PC-3 (cell line): ENCODE measurements at regions not wholly inside any gene's neighbourhood (a gene's known extent, or its start where the extent isn't known, plus 50 kb on each side); places are given as distances from the start of the nearest gene placed in this dataset.

Experiments
- ATAC-seq: fragments of 200-7000 bp; cut with Tn5 transposase; 2 replicates; pipeline ENCODE4 v1.9.1; 2020; ENCODE audit warnings: mild to moderate bottlenecking, moderate library complexity
- BruUV-seq: library from RNA; stranded (reverse); fragments of 400-500 nt; replicated peaks from 2 replicates; lab custom pipeline; 2021; lab: Mats Ljungman, UMichigan
- CTCF ChIA-PET: fragments of 300-600 bp; sonication (Branson Sonifier 250); formaldehyde crosslinking; loops from one replicate; lab custom pipeline; 2022; ENCODE audit warnings: antibody characterized with exemption; lab: Charles Lee
- POLR2A ChIA-PET: fragments of 300-600 bp; sonication (Branson Sonifier 250); formaldehyde crosslinking; loops from one replicate; lab custom pipeline; 2022; ENCODE audit warnings: antibody characterized with exemption; ENCODE audit not compliant: unreplicated experiment; lab: Charles Lee
- DNase-seq: peaks from one replicate; pipeline ENCODE4 v3.0.0-alpha.2; 2015
- H2AFZ ChIP-seq: fragments of 300-600 bp; sonication (generic); 2 replicates; pipeline ENCODE4 v1.6.0; 2016; ENCODE audit warnings: antibody characterized with exemption, low read length
- H3F3A ChIP-seq: fragments of 300-600 bp; sonication (generic); one replicate; pipeline ENCODE4 v1.6.0; 2017; ENCODE audit warnings: antibody characterized with exemption, low read length, control low read depth, mild to moderate bottlenecking; ENCODE audit not compliant: unreplicated experiment
- H3K27ac ChIP-seq: fragments of 300-600 bp; sonication (generic); 2 replicates; pipeline ENCODE4 v1.5.1; 2016; ENCODE audit warnings: mild to moderate bottlenecking, low read length
- H3K27me3 ChIP-seq: fragments of 300-600 bp; sonication (generic); 2 replicates; pipeline ENCODE4 v1.6.1; 2016; ENCODE audit warnings: low read length, mixed read lengths
- H3K36me3 ChIP-seq: fragments of 300-600 bp; sonication (generic); 2 replicates; pipeline ENCODE4 v1.6.1; 2016; ENCODE audit warnings: low read depth, mixed run types, low read length, mixed read lengths
- H3K4me1 ChIP-seq: fragments of 300-600 bp; sonication (generic); 2 replicates; pipeline ENCODE4 v1.5.1; 2016; ENCODE audit warnings: low read length; ENCODE audit not compliant: insufficient read depth
- H3K4me2 ChIP-seq: fragments of 300-600 bp; sonication (generic); 2 replicates; pipeline ENCODE4 v1.6.0; 2016; ENCODE audit warnings: low read length
- H3K4me3 ChIP-seq: fragments of 300-600 bp; sonication (generic); 2 replicates; pipeline ENCODE4 v1.5.1; 2016; ENCODE audit warnings: mild to moderate bottlenecking, low read length, mixed read lengths
- H3K79me2 ChIP-seq: fragments of 300-600 bp; sonication (generic); 2 replicates; pipeline ENCODE4 v1.6.1; 2017; ENCODE audit warnings: low read length, mixed read lengths
- H3K9ac ChIP-seq: fragments of 300-600 bp; sonication (generic); 2 replicates; pipeline ENCODE4 v1.6.0; 2016; ENCODE audit warnings: mild to moderate bottlenecking, low read length
- H3K9me2 ChIP-seq: fragments of 300-600 bp; sonication (generic); replicated peaks from 2 replicates; pipeline ENCODE4 v1.6.1; 2016; ENCODE audit warnings: mixed run types, low read length, mixed read lengths
- H3K9me3 ChIP-seq: fragments of 300-600 bp; sonication (generic); 2 replicates; pipeline ENCODE4 v1.6.1; 2016; ENCODE audit warnings: low read length, mixed read lengths
- H4K20me1 ChIP-seq: fragments of 300-600 bp; sonication (generic); 2 replicates; pipeline ENCODE4 v1.6.1; 2016; ENCODE audit warnings: low read length, mixed read lengths
- EZH2 ChIP-seq: fragments of 300-600 bp; sonication (generic); IDR thresholded peaks from one replicate; pipeline ENCODE4 v1.6.1; 2017; ENCODE audit warnings: antibody characterized with exemption, mild to moderate bottlenecking, low read length; ENCODE audit not compliant: unreplicated experiment
- EZH2phosphoT487 ChIP-seq: fragments of 300-600 bp; sonication (generic); IDR thresholded peaks from 2 replicates; pipeline ENCODE4 v1.6.1; 2018; ENCODE audit warnings: mild to moderate bottlenecking, antibody characterized with exemption, low read length, borderline replicate concordance
- intact Hi-C: fragments of 100-400 bp; cut with micrococcal nuclease; formaldehyde crosslinking; loops from 2 replicates; pipeline ENCODE4 v1.9.0; 2023
- TF ChIP-seq, protein P1 (sequence below): fragments of 300-600 bp; sonication (generic); conservative IDR thresholded peaks from 2 replicates; pipeline ENCODE4 v1.5.1; 2017; ENCODE audit warnings: antibody characterized with exemption, low read depth, mild to moderate bottlenecking, low read length

DNA sequence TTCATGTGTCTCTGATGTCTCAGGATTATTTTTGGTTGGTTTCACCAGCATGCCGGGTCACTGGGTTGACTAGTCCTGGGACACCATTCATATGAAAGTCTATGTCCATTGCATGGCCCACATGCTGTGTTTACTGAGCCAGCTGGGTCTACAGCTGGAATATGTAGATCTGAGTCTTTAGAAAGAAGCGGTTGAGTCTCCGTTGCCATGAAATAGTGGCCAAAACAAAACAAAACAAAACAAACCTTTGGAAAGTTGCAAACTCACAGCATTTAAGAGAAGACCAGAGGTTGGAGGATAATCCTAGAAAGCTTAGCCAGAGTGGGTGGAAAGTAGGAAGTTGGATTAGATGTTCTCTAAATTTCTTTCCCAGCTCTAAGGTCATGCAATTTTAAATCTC, 191.8 kb upstream of the NTM start:
- H4K20me1 ChIP-seq = no peaks in the 10 kb centered on the region
- BruUV-seq = no TSS peak
- no peaks in the 10 kb centered on the region for H3K79me2 ChIP-seq
- ChIA-PET POLR2A (no interaction called here), CTCF (no interaction called here)
- H3K36me3 ChIP-seq = no peaks in the 10 kb centered on the region
- no peak overlapping the region for H3K27ac ChIP-seq
- H2AFZ ChIP-seq = no peak overlapping the region
- intact Hi-C loops = no loop called here
- no peaks in the 10 kb centered on the region for H3F3A ChIP-seq
- H3K9me2 ChIP-seq = no peaks in the 10 kb centered on the region
- no peaks in the 10 kb centered on the region for H3K4me1 ChIP-seq
- no peak overlapping the region for H3K4me3 ChIP-seq
- H3K27me3 ChIP-seq = peaks cover 89% of the 10 kb centered on the region
- H3K4me2 ChIP-seq = no peak overlapping the region
- no peak for ATAC-seq
- H3K9me3 ChIP-seq = no peaks in the 10 kb centered on the region
- no peak for DNase-seq
- TF ChIP-seq EZH2phosphoT487 = no peak
- no peak for TF ChIP-seq EZH2
- TF ChIP-seq, protein P1, sequence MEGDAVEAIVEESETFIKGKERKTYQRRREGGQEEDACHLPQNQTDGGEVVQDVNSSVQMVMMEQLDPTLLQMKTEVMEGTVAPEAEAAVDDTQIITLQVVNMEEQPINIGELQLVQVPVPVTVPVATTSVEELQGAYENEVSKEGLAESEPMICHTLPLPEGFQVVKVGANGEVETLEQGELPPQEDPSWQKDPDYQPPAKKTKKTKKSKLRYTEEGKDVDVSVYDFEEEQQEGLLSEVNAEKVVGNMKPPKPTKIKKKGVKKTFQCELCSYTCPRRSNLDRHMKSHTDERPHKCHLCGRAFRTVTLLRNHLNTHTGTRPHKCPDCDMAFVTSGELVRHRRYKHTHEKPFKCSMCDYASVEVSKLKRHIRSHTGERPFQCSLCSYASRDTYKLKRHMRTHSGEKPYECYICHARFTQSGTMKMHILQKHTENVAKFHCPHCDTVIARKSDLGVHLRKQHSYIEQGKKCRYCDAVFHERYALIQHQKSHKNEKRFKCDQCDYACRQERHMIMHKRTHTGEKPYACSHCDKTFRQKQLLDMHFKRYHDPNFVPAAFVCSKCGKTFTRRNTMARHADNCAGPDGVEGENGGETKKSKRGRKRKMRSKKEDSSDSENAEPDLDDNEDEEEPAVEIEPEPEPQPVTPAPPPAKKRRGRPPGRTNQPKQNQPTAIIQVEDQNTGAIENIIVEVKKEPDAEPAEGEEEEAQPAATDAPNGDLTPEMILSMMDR = no peak
- H3K9ac ChIP-seq = no peak overlapping the region

GRCh38 chr11:131179836-131180235, 190.6 kb upstream of the NTM start:
- BruUV-seq = no TSS peak
- peaks cover 100% of the 10 kb centered on the region for H3K27me3 ChIP-seq
- POLR2A ChIA-PET = no interaction called here

GRCh38 chr11:131185915-131186314, 184.5 kb upstream of the NTM start:
- Histone ChIP-seq H3K9ac (no peak overlapping the region), H2AFZ (no peak overlapping the region), H3F3A (no peaks in the 10 kb centered on the region), H3K4me2 (no peak overlapping the region), H3K4me3 (no peak overlapping the region), H3K27ac (no peak overlapping the region), H3K9me3 (no peaks in the 10 kb centered on the region), H3K36me3 (no peaks in the 10 kb centered on the region), H3K9me2 (no peaks in the 10 kb centered on the region), H3K27me3 (peaks cover 95% of the 10 kb centered on the region), H4K20me1 (no peaks in the 10 kb centered on the region), H3K79me2 (no peaks in the 10 kb centered on the region), H3K4me1 (no peaks in the 10 kb centered on the region)
- TF ChIP-seq EZH2 = no peak
- TF ChIP-seq, protein P1 = no peak
- TF ChIP-seq EZH2phosphoT487 = no peak
- ChIA-PET CTCF (no interaction called here), POLR2A (no interaction called here)
- DNase-seq (no peak), ATAC-seq (no peak)
- intact Hi-C loops = no loop called here
- BruUV-seq = no TSS peak

More at GRCh38 chr11:131179836-131180235, 190.6 kb upstream of the NTM start:
- Histone ChIP-seq H3F3A (no peaks in the 10 kb centered on the region), H3K27ac (no peak overlapping the region), H3K9me3 (no peaks in the 10 kb centered on the region), H3K36me3 (no peaks in the 10 kb centered on the region), H3K9ac (no peak overlapping the region), H3K9me2 (no peaks in the 10 kb centered on the region), H2AFZ (no peak overlapping the region), H3K4me2 (no peak overlapping the region), H3K4me1 (no peaks in the 10 kb centered on the region), H4K20me1 (no peaks in the 10 kb centered on the region), H3K79me2 (no peaks in the 10 kb centered on the region), H3K4me3 (no peak overlapping the region)
- no peak for ATAC-seq
- no peak for TF ChIP-seq EZH2
- TF ChIP-seq EZH2phosphoT487 = no peak
- TF ChIP-seq, protein P1 = no peak
- intact Hi-C loops = no loop called here
- no peak for DNase-seq
- CTCF ChIA-PET = no interaction called here
